ENCODE measurements at regions not wholly inside any gene's neighbourhood (a gene's known extent, or its start where the extent isn't known, plus 50 kb on each side); places are given as distances from the start of the nearest gene placed in this dataset.
"Not testable (repeated sequence)": the region's sequence is repeated elsewhere in the genome, so short reads cannot be mapped to it uniquely, and the experiment has no call there.

GRCh38 chr4:34469516-34469915 lies 1774.8 kb downstream of the ARAP2 start:
- no peak for TF ChIP-seq CTCF (IDR thresholded peaks at IDR 0.05; ENCODE audit: low read depth, low read length)
- H3K4me1 ChIP-seq (ENCODE audit: low read depth) = no peaks in the 10 kb centered on the region
- no peaks in the 10 kb centered on the region for H3K36me3 ChIP-seq
- H3K27me3 ChIP-seq = no peaks in the 10 kb centered on the region
- no peak overlapping the region for H3K27ac ChIP-seq
- no peak overlapping the region for H3K4me3 ChIP-seq
- H3K9me3 ChIP-seq (ENCODE audit: low read depth) = no peaks in the 10 kb centered on the region
- no peak for DNase-seq (ENCODE audit: low read depth in 1 of 2, low spot score in 1 of 2)

- Histone ChIP-seq H3K4me3 (no peak overlapping the region), H3K36me3 (no peaks in the 10 kb centered on the region), H3K4me1 (ENCODE audit: low read depth) (no peaks in the 10 kb centered on the region), H3K27me3 (no peaks in the 10 kb centered on the region), H3K27ac (no peak overlapping the region), H3K9me3 (ENCODE audit: low read depth) (no peaks in the 10 kb centered on the region)
- no peak for DNase-seq (ENCODE audit: low read depth in 1 of 2, low spot score in 1 of 2)
- no peak for TF ChIP-seq CTCF (IDR thresholded peaks at IDR 0.05; ENCODE audit: low read depth, low read length)
Measured at GRCh38 chr4:34485252-34485651, 1759.1 kb downstream of the ARAP2 start.

- H3K27me3 ChIP-seq = no peaks in the 10 kb centered on the region
- no peak overlapping the region for H3K27ac ChIP-seq
- TF ChIP-seq CTCF (IDR thresholded peaks at IDR 0.05; ENCODE audit: low read depth, low read length) = no peak
- H3K4me3 ChIP-seq = no peak overlapping the region
- H3K36me3 ChIP-seq = no peaks in the 10 kb centered on the region
- H3K4me1 ChIP-seq (ENCODE audit: low read depth) = no peaks in the 10 kb centered on the region
- DNase-seq (ENCODE audit: low read depth in 1 of 2, low spot score in 1 of 2) = no peak
- no peaks in the 10 kb centered on the region for H3K9me3 ChIP-seq (ENCODE audit: low read depth)
Measured at GRCh38 chr4:34486461-34487363, 1757.6 kb downstream of the ARAP2 start.

- TF ChIP-seq CTCF (IDR thresholded peaks at IDR 0.05; ENCODE audit: low read depth, low read length) = no peak
- Histone ChIP-seq H3K9me3 (ENCODE audit: low read depth) (no peaks in the 10 kb centered on the region), H3K4me1 (ENCODE audit: low read depth) (no peaks in the 10 kb centered on the region), H3K36me3 (no peaks in the 10 kb centered on the region), H3K27me3 (no peaks in the 10 kb centered on the region), H3K4me3 (no peak overlapping the region), H3K27ac (no peak overlapping the region)
- no peak for DNase-seq (ENCODE audit: low read depth in 1 of 2, low spot score in 1 of 2)
Measured at GRCh38 chr4:34492414-34492813, 1751.9 kb downstream of the ARAP2 start.

GRCh38 chr4:34502086-34502485 lies 1742.2 kb downstream of the ARAP2 start:
- TF ChIP-seq CTCF (IDR thresholded peaks at IDR 0.05; ENCODE audit: low read depth, low read length) = no peak
- Histone ChIP-seq H3K4me1 (ENCODE audit: low read depth) (no peaks in the 10 kb centered on the region), H3K9me3 (ENCODE audit: low read depth) (no peaks in the 10 kb centered on the region), H3K36me3 (no peaks in the 10 kb centered on the region), H3K4me3 (no peak overlapping the region), H3K27ac (no peak overlapping the region), H3K27me3 (no peaks in the 10 kb centered on the region)
- DNase-seq (ENCODE audit: low read depth in 1 of 2, low spot score in 1 of 2) = no peak

- not testable (repeated sequence) for H3K4me1 ChIP-seq (ENCODE audit: low read depth); H3K9me3 ChIP-seq (ENCODE audit: low read depth); H3K27ac ChIP-seq; DNase-seq (ENCODE audit: low read depth in 1 of 2, low spot score in 1 of 2); H3K27me3 ChIP-seq; H3K4me3 ChIP-seq; H3K36me3 ChIP-seq
Measured at GRCh38 chr4:34504731-34505130, 1739.6 kb downstream of the ARAP2 start.

GRCh38 chr4:34506511-34507092 lies 1737.7 kb downstream of the ARAP2 start:
- H3K4me3 ChIP-seq; H3K9me3 ChIP-seq (ENCODE audit: low read depth); DNase-seq (ENCODE audit: low read depth in 1 of 2, low spot score in 1 of 2): not testable (repeated sequence)

More at GRCh38 chr4:34506511-34507092, 1737.7 kb downstream of the ARAP2 start:
- not testable (repeated sequence) for H3K4me1 ChIP-seq (ENCODE audit: low read depth); H3K36me3 ChIP-seq; H3K27ac ChIP-seq; H3K27me3 ChIP-seq
